ENCODE measurements at regions not wholly inside any gene's neighbourhood (a gene's known extent, or its start where the extent isn't known, plus 50 kb on each side); places are given as distances from the start of the nearest gene placed in this dataset.

GRCh38 chr4:159900562-159900961 is 797.7 kb downstream of the RAPGEF2 start:
- no peak for TF ChIP-seq CTCF (IDR thresholded peaks at IDR 0.05)
- no peak for TF ChIP-seq POLR2A (IDR thresholded peaks at IDR 0.05)
- no peak for TF ChIP-seq POLR2AphosphoS5 (IDR thresholded peaks at IDR 0.05)

Measured in gastroesophageal sphincter (tissue), 3 donors.